Muscle of arm (tissue), 1 donor: ENCODE measurements at regions not wholly inside any gene's neighbourhood (a gene's known extent, or its start where the extent isn't known, plus 50 kb on each side); places are given as distances from the start of the nearest gene placed in this dataset.
"Not testable (repeated sequence)": the region's sequence is repeated elsewhere in the genome, so short reads cannot be mapped to it uniquely, and the experiment has no call there.

ENCODE experiments used
- DNase-seq: peaks from one replicate; pipeline ENCODE4 v3.0.0-alpha.2; 2013

DNA sequence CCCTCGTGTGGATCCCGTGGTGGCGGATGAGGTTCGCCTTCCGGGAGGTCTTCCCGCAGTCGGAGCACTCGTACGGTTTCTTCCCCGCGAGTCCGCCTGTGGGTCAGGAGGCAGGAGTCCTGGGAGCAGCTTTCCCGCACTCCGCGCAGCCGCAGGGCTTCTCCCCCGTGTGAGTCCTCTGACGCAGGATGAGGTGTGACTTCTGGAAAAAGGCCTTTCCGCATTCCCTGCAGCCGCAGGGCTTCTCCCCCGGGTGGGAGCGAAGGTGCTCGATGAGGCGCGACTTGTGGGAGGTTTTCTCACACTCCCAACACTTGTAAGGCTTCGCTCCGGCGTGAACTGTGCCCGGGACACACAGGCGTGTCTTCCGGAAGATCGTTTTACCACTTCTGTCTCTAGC lies 68.8 kb upstream of the WIPI2 start:
- DNase-seq: not testable (repeated sequence)

DNA sequence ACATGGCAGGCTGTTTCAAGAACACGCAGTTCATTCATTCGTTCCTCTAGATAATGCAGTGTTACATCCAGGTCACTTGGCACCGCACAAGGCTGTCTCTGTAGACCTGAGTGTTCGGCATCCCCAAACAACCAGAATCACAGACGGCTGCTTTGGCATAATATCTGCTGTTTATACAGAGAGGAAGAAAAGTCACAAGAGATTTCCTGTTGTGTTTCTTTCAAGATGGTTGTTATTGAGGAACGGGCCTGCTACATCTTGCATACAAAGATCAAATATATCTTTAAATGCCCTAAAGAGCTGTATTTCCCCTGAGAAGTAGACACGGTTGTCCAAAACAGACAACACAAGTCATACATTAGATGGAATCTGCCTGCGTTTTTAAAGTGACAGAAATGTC lies 58.8 kb upstream of the WIPI2 start:
- DNase-seq: not testable (repeated sequence)

DNA sequence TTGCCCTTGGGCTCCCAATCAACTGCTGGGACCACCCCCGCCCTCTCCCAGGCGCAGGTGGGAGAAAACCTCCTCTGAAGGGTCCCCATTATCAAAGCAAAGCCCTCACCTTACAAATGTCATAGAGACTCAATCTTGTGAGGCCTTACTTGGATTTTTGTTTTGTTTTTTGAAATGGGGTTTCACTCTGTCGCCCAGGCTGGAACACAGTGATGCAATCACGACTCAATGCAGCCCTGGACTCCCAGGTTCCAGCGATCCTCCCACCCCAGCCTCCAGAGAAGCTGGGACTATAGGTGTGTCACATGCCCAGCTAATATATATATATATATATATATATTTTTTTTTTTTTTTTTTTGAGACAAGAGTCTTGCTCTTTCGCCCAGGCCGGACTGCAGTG lies 57.5 kb upstream of the WIPI2 start:
- DNase-seq: no peak

DNA sequence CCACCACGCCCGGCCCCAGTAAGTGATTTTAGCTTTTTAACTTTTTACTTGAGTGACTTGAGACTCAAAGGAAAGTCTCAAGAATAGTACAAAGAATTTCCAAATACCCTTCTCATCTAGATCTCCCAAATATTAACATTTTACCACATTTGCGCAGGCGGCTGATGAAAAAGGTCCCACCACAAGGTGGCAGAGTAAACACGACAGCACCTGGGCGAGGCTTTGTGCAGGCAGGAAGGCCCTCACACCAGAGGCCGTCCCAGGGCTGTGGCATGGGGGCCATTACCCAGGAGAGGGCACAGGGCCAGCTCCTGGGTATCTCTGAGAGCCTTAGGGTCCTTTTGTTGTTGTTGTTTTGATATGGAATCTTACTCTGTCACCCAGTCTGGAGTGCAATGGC lies 50.0 kb upstream of the WIPI2 start:
- peak; percentile 2 for DNase-seq
